NCI-H187 treated with DMSO at 0.1 percent for 48 hours (cell line): ENCODE measurements at regions not wholly inside any gene's neighbourhood (a gene's known extent, or its start where the extent isn't known, plus 50 kb on each side); places are given as distances from the start of the nearest gene placed in this dataset.

Experiments used
- DNase-seq: peaks from one replicate; lab custom pipeline; 2025; lab: John Stamatoyannopoulos, UW

DNA sequence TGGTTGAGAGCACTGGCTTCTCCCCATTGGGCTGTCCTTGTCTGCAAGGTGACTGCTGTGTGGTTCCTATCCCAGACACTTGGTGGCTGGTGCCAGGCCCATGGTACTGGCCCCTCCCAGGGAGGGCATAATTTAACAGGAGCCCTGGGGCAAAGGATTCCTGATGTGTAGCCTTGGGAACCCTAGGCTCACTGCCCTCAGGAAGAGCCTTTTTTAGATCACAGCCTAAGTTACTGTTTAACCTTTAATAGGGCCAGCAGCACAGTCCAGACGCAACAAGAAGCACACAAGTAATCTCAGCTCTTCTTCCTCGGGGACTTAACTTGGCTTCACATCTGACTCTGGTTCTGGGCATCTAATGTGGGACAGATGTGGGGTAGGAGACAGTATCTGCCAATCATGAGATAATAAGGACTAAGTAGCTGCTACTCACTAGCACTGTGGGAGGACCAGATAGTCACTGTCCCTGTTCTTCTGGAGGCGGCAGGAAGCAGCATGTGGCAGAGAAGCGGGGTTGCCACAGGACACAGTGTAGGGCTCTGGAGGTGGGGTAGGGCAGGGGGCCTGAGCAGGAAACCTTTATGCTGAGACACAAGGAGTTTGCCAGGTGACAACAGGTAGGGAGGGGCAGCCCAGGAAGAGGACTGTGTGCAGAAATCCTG, 136.3 kb downstream of the TMEM17 start:
- DNase-seq: no peak

GRCh38 chr2:62364791-62365528, 141.0 kb downstream of the TMEM17 start:
- DNase-seq: no peak

DNA sequence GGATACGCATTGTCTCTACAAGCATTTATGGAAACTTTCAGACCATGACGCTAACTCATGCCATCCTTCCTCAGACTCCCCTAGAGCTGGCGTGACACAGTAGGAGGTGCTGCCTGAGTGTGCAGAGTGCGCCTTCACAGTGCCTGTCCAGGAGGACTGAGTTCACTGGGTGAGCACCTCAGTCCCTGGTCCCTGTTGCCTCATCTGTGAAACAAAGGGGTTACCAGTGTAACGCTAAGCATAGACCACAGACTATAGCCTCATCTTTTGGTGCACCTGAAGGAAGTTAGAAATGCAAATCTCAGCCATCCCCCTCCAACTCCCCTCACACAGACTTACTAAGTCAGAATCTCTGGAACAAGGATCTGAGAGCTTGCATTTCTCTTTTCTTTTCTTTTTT, 142.8 kb downstream of the TMEM17 start:
- no peak for DNase-seq

DNA sequence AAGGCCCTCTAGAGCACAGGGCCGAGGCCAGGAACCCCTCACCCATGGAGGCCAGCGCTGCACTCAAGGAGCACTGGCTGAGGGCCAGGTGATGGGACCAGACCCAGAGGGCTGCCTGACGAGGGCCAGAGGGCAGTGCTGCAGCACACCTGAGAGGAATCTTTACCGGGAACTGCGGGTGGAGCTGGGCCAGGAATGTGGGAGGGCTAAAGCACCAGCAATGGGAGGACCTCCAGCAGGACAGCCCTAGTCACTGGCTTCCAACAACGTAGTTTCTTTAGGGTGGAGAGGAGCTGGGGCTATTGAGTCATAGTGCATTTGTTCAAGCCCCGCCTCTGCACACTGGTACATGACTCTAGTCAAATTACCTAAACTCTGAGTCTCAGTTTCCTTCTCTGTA, 143.4 kb downstream of the TMEM17 start:
- no peak for DNase-seq

- no peak for DNase-seq
These were observed 144.0 kb downstream of the TMEM17 start for GRCh38 chr2:62361964-62362363.

DNA sequence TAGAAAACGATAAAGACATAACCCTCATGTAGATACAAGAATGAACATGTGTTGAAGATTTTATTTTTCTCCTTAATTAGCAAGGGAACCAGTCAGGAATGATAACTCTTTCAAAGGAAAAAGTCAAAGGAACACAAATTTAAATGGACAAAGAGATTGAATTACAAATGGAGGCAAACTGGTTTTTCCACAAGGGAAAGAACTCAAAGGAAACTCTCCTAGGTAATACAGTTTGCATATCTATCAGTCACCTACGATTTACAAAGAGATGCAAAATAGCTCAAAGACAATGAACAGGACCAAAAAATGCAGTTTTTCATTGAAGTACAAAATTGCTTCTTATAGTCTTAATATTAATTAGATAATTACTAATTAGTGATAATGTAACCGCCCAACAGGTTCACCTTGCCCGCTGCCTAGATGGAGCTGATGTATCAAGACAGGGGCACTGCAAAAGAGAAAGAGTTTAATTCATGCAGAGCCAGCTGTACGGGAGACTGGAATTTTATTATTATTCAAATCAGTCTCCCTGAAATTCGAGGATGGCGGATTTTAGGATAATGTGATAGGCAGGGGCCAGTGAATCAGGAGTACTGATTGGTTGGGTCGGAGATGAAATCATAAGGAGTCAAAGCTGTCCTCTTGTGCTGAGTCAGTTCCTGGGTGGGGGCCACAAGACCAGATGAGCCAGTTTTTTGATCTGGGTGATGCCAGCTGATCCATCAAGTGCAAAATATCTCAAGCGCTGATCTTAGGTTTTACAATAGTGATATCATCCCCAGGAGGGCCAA, 151.0 kb downstream of the TMEM17 start:
- no peak for DNase-seq

GRCh38 chr2:62352031-62352430, 154.0 kb downstream of the TMEM17 start:
- DNase-seq: no peak

DNA sequence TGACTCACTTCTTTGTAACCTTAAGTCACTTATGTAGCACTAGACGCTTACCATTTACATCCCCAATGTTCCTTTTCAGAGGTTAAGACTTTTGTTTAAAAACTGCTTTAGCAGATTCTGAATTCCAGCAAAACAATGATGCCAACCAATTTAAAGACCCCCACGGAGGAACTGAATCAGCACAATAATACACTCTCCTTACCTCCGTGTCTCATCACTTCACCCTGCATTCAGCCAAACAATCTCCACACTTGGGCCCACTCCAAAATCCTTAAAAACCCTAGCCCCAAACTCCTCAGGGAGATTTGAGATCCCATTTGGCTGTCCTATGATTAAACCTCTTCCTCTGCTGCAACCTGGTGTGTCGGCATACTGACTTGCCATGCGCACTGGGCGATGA, 153.9 kb downstream of the B3GNT2 start:
- no peak for DNase-seq

GRCh38 chr2:62348700-62349099, 152.8 kb downstream of the B3GNT2 start:
- DNase-seq: no peak

DNA sequence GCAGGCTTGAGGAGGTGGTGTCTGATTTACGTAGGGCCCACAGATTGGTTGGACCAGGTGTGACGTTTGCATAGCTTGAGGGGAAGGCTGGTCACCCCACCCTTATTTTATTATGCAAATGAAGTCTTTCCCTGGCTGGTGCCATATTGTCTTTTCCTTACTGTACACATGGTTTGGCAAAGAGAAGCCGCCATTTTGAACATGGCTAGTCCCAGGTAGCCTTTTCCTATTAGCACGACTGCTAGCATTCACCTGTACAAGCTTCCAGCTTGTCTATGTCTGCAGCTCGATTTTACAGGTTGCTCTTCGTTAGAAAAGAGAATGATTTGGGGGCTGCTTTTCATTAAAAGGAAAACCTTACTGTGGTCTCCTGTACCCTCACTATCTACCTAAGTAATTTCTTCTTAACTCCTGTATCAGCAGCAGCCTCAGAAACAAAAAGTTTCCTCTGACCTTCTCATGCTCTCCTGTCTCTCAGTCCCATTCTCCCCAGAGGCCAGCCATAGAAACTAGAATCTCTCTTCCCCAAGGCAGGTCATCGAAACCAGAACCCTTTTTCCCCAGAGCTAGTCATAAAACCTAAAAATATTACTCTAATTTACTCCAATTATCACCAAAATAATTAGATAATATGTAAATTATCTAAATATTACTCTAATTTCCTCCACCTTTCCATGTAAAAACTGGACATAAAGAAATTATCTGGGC, 151.8 kb downstream of the B3GNT2 start:
- DNase-seq: no peak

DNA sequence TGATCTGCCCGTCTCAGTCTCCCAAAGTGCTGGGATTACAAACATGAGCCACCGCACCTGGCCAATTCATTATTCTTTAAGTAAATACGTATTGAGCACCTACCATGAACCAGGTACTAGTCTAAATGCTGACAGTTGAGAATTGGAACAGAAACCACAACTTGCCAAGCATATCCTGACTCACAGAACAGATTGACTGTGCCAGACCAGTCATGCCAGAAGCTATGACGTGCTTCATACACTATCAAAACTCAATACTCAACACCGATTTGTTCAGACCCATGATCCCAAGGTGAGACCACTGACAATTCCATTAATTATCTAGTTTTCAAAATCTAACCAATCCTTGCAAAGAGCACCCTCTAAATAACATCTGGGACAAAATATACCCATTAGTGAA, 148.6 kb downstream of the B3GNT2 start:
- no peak for DNase-seq

- DNase-seq: no peak
These were observed 147.9 kb downstream of the B3GNT2 start for GRCh38 chr2:62343636-62344337.

GRCh38 chr2:62343206-62343605, 147.3 kb downstream of the B3GNT2 start:
- no peak for DNase-seq

DNA sequence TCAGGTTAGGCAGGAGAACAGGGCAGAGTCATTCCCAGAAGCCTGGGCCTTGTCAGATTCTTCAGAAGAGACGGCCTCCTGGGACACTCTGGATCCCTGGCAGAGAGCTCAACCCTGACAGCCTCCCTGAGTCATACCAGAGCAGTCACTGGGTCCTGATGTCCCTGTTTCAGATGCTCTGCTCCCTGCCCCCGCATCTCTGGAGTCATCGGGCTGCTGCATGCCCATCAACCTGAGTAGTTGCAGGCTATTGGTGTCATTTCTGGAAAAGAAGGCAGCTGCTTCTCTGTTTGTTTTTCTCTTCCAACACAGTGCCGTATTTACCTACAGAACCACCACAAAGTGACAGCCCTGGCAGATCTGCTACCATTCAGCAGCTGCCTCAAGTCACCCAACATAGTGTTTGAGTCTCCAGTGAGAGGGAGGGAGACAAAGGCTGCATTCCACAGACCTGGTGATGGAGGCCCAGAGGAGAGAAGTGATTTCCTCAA, 145.1 kb downstream of the B3GNT2 start:
- no peak for DNase-seq

DNA sequence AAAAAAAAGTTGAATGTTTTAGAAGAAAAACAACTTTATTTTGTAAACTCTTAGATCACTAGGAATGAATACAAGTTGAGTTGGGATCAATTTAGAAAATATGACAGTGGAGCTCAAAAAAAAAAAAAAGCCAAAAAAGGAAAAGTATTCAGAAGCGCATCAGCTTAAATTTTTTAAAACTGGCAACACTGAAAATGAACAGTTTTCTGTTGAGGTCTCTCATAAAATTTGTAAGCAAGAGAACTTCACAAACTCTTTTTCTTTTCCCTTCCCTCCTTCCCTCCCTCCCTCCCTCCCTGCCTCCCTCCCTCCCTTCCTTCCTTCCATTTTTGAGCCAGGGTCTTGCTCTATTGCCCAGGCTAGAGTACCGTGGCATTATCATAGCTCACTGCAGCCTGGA, 143.9 kb downstream of the B3GNT2 start:
- DNase-seq: no peak

- DNase-seq: no peak
These were observed 143.5 kb downstream of the B3GNT2 start for GRCh38 chr2:62339413-62339812.

GRCh38 chr2:62338111-62338510, 142.2 kb downstream of the B3GNT2 start:
- no peak for DNase-seq

DNA sequence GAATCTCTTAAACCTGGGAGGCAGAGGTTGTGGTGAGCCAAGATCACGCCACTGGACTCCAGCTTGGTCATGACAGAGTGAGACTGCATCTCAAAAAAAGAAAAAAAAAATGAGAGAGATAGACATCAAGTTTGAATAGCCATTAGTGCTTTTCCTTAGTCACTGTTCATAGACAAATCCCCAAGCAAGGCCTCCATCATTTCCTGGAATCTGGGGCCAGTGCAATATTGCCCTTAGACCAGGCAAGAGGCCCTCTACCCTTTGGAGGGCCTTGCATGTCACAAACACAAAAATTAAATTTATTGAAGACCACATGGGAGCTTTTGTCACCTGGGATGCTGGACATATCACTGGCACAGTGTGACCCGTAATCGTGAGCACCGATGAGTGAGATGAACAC, 141.5 kb downstream of the B3GNT2 start:
- DNase-seq: no peak

DNA sequence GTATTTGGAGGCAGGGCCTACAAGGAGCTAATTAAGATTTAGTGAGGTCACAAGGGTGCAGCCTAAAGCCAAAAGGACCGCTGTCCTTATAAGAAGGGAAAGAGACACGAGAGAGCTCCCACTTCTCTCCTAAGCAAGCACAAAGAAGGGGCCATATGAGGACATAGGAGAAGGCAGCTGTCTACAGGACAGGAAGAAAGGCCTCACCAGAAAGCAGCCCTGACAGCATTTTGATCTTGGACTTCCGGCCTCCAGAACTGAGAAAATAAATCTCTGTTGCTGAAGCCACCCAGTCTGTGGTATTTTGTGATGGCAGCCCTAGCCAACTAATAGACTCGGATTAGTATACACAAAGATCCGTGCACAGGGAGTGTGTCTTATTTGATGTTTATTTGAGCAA, 139.7 kb downstream of the B3GNT2 start:
- DNase-seq: no peak

GRCh38 chr2:62334440-62335058, 138.6 kb downstream of the B3GNT2 start:
- DNase-seq: no peak

DNA sequence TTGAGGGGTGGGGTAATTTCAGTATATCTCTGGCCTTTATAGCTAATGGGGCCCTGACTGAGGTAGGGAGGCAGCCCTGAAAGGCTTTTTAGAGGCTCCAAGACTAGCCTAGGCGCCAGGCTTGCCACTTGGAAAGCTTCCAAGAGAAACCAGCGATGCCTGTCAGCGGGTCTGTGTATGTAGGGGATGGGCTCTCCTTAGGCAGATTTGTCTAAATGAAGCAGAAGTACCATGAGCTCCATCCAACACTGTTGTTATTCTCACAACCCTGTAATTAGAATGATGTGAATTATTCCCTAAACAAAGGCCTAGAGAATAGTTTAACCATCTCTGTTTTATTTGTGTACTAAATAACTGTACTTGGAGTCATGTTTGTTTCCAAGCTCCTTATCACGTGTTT, 138.1 kb downstream of the B3GNT2 start:
- DNase-seq: no peak
